Inflammatory macrophage (primary cell): ENCODE measurements at regions not wholly inside any gene's neighbourhood (a gene's known extent, or its start where the extent isn't known, plus 50 kb on each side); places are given as distances from the start of the nearest gene placed in this dataset.
A peak's percentile ranks its signal among the peaks of the same experiment; 100 is the strongest.
"Not testable (repeated sequence)": the region's sequence is repeated elsewhere in the genome, so short reads cannot be mapped to it uniquely, and the experiment has no call there.

Experiments used
- DNase-seq, 2 donors: peaks; one replicate each; pipeline ENCODE4 v3.0.0-alpha.2; 2020 to 2022

- no peak for DNase-seq
Measured at GRCh38 chr14:87813686-87814085, 179.3 kb downstream of the GALC start.

DNA sequence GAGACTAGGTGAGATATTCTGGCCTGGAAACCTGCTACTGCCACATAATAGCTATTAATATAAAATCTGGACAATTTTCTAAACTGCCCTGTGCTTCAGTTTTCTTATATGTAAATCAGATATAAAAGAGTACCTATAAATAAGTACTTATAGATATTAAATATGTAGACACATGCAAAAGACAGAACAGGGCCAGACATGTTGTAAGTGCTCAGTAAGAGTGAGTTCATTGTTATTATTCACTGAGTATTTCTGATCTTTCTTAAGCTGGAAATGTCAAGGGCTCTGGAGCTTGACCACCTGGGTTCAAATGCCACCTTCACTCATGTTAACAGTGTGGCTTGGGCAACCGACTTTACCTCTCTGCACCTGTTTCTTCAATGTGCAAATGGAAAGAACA lies 179.8 kb downstream of the GALC start:
- no peak for DNase-seq

GRCh38 chr14:87811246-87811645 lies 181.7 kb downstream of the GALC start:
- DNase-seq, result no peak

DNA sequence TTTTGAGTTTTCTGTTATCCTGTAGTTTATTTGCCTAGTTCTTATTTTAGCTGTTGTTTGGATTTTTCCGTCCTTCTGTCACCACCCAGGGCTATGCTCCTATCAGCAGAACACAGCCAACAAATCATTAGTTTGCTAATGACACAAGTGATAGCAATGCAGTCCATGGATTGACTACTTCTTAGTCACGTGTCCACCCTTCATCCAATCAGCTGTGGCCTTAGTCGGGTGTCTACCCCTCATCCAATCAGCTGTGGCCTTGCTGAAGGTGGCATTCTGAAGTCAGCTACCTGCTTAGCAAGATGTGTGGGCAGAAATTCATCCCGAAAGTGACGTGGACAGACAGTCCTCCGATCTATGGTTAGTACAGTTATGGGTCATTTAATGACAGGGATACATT lies 182.3 kb downstream of the GALC start:
- no peak for DNase-seq

DNA sequence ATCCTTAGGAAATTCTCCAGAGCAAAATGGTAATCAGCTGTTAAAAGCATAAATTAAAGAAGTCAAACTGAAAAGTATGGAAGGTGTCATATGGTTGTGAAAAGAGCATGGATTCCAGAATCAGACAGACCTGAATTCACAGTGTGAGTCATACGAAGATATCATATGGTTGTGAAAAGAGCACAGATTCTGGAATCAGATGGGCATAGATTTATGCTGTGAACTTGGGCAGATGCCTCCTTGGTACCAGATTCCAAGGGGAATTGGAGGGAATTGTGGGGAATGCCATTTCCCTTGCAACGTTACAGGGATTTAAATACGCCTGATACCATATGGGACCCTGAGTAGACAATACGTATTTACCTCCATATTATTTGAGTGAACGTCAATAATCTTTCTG lies 183.7 kb downstream of the GALC start:
- no peak for DNase-seq

DNA sequence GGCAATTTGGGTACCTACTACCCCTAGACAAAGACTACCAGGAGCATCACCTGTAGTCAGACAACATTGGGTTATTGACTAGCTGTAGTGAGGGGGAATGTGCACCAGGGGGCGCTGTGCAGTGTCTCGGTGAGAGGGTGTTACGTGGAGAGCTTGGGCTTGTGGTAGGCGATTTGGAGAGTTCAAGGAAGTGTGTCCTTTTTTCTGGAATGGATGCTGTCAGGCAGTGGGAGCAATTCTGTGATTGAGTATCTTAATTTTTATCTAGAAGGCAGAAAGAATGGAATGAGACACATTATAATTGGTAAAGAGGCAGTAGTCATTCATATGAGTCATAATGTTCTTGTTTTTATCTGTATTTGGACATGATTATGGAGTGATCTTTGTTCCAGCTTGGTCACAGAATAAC lies 187.7 kb downstream of the GALC start:
- DNase-seq, result peak; percentile 38 to 43

GRCh38 chr14:87800216-87800615 lies 192.8 kb downstream of the GALC start:
- DNase-seq, result no peak

GRCh38 chr14:87799400-87799799 lies 193.6 kb downstream of the GALC start:
- no peak for DNase-seq

GRCh38 chr14:87797001-87797400 lies 196.0 kb downstream of the GALC start:
- DNase-seq, result no peak

DNA sequence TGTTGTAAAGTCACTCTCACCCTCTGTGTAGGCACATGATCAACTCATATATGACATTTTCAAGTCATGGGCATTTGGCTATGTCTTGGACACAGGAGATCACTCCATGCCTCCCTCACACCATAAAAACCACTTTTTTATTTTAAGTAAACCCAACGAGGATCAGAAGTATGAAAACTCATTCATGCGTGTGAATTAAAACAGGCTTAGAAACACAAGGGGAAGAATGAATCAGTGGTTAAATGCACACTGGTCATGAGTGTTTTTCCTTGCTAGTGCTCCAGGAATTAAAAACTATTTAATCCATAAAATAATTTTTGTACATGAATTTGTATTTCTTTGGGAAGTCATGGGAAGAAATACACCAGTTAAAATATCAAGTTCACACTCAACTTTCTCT lies 198.4 kb downstream of the GALC start:
- no peak for DNase-seq

- DNase-seq, result no peak
Measured at GRCh38 chr14:87785897-87786296, 207.1 kb downstream of the GALC start.

DNA sequence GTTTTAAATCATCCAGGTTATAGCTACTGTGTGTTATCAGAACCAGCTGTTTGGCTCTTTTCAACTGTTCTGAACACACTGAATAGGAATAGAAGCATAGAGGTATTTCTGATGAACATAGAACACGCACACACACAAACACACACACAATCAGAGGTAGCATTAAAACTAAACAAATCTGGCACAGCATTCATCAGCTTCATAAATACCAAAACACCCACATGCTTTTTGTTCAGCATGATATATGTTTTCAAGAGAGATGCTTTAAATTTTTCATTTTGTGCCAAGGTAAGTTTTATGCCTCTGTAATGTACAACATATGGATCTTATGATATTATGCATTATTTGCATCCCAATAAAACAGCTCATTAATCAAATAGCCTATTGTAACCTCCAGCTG lies 208.6 kb downstream of the GALC start:
- no peak for DNase-seq

GRCh38 chr14:87783071-87783470 lies 209.9 kb downstream of the GALC start:
- DNase-seq, result no peak

- no peak for DNase-seq
Measured at GRCh38 chr14:87772854-87773253, 220.1 kb downstream of the GALC start.

DNA sequence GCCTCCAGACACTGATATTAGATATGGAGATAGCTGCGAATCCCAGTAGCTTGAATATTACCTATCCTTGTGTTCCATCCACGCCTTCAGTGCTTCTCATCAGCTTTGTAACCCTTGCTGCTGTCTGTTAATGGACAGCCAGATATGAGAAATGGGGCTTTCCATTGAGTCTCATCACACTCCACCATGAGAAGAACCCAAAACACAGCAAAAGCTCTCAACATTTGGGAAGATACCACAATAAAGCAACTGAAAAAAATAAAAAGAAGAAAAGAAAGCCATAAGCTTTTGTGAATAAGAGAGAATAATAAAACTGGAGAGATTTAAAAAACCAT lies 225.4 kb downstream of the GALC start:
- DNase-seq, result no peak

DNA sequence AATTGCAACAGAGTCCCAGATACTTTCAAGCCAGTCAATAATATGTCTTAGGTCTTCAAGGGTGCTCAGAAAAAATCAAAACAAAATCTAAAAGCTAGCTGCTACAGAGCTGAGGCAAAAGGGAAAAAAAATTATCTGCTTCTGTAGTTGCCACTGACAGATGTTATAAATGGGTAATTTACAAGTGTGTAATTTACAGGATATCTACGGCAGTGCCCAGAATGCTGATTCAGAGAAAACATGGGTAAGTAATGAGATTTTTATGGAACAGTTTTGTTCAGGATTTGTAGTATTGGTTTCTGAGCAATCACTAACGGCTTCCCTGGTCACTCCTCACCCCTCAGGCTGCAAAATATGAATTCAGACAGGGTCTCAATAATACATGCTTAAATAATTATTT lies 234.1 kb downstream of the GALC start:
- DNase-seq, result no peak

GRCh38 chr14:87756661-87757060 lies 236.3 kb downstream of the GALC start:
- no peak for DNase-seq

DNA sequence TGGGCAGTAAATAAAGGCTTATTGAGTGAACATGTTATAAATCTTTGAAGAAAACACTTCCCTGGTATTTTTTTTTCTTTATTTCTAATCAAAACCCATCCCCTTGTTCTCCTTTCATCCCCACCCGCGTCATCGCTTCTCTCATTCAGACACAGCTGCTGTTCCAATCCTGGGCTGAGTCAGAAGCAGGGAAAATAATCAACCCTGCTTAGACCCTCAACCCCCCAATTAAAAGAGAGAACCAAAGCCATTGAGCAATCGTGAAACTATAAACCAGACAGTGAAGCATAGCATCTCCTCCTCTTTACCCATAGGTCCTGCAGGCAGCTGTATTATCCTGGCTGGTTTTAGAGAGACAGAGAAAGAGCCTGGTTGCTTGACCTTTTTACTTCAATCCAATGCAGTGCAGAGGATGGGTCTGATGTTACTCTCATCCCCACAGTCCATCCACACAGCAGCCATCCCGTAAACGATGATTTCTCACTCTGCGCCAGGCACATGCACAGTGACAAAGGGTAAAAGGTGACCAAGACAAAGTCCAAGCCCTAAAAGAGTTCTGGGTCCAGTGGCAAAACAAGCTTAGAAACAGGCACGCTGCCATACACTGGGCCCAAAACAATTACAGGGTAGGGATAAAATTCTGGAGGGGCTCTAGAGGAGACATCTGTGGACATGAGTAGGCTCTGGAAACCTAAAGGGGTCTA lies 238.3 kb downstream of the GALC start:
- no peak for DNase-seq

GRCh38 chr14:87748558-87748957 lies 244.4 kb downstream of the GALC start:
- DNase-seq, result no peak

GRCh38 chr14:87745507-87746118 lies 247.4 kb downstream of the GALC start:
- peak; percentile 43 to 44 for DNase-seq

DNA sequence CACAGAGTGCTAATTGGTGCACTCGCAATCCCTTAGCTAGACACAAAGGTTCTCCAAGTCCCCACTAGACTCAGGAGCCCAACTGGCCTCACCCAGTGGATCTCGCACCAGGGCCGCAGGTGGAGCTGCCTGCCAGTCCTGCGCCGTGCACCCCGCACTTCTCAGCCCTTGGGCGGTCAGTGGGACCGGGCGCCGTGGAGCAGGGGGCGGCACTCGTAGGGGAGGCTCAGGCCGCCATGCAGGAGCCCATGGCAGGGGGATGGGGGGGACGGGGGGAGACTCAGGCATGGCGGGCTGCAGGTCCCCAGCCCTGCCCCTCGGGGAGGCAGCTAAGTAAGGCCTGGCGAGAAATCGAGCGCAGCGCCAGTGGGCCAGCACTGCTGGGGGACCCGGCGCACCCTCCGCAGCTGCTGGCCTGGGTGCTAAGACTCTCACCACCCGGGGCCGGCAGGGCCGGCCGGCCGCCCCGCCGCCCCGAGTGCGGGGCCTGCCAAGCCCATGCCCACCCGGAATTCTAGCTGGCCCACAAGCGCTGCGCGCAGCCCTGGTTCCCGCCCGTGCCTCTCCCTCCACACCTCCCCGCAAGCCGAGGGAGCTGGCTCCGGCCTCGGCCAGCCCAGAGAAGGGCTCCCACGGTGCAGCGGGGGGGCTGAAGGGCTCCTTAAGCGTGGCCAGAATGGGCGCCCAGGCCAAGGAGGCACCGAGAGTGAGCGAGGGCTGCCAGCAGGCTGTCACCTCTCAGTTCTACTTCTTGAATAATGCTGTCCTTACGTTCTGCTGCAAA lies 258.2 kb downstream of the GALC start:
- DNase-seq, result not testable (repeated sequence)

DNA sequence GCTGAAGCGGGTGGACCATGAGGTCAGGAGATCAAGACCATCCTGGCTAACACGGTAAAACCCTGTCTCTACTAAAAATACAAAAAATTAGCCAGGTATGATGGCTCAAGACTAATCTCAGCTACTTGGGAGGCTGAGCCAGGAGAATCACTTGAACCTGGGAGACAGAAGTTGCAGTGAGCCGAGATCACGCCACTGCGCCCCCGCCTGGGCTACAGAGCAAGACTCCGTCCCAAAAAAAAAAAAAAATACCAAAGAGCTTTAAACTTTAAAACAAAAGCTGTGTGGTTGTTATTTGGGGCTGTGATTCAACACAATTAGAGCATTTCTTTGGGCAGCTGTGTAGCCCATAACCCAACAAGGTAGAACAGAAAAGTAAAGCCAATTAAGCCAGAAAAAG lies 259.9 kb downstream of the GALC start:
- not testable (repeated sequence) for DNase-seq

DNA sequence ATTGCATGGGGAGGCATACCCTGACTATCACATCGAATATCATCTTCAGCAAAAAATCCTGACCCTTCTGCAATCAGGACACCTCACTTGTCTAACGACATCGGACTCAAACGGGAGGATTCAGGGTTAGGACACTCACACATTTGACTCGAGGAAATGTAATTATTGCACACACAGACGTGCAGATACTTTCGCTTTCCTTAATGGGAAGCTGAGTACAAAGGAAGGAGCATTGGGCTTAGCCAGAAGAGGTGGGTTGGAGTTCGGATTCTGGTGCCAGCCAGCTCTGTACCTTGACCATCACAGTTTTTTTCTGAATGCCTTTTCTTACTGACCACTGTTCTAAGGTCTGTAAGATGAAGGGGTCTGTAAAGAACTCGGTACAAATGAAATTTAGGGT lies 260.4 kb downstream of the GALC start:
- DNase-seq, result no peak

DNA sequence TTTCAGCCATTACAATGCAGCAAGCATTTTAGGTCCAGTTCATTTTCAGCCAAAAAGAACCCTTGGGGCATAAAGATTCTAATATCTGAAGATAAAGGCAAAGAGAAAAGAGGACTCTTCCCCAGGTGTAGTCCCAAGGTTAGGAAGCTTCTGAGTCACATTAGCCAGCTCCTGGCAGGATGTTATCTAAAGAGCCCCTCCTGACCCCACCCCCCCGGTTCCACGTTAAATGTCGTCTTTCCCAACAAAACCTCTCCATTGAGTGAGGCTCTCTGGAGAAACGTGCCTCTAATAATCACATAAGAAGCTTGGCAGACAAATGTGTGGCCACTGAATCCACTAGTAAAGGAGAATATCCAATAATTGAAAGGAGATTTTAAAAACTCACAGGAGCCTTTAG lies 267.7 kb downstream of the GALC start:
- DNase-seq, result no peak
